ENCODE measurements at regions not wholly inside any gene's neighbourhood (a gene's known extent, or its start where the extent isn't known, plus 50 kb on each side); places are given as distances from the start of the nearest gene placed in this dataset.
"Not testable (repeated sequence)": the region's sequence is repeated elsewhere in the genome, so short reads cannot be mapped to it uniquely, and the experiment has no call there.

- no peaks in the 10 kb centered on the region for H4K20me1 ChIP-seq (ENCODE audit: control insufficient read depth, extremely low read depth, insufficient read depth, low read length)
- no peaks in the 10 kb centered on the region for H3K36me3 ChIP-seq (ENCODE audit: control insufficient read depth in 2 of 2, extremely low read depth in 1 of 2, insufficient read depth in 2 of 2, low read length in 2 of 2)
- H3K79me2 ChIP-seq (ENCODE audit: control insufficient read depth, insufficient read depth, low read length), result no peaks in the 10 kb centered on the region
- no peak overlapping the region for H3K9ac ChIP-seq (ENCODE audit: control insufficient read depth, extremely low read depth, insufficient read depth, low read length)
- H3K9me1 ChIP-seq (ENCODE audit: control insufficient read depth, extremely low read depth, insufficient read depth, low read length), result no peaks in the 10 kb centered on the region
- no peaks in the 10 kb centered on the region for H3K9me3 ChIP-seq (ENCODE audit: control insufficient read depth, low read depth, low read length)
- H3K4me2 ChIP-seq (ENCODE audit: control insufficient read depth, extremely low read depth, insufficient read depth, low read depth, low read length), result no peak overlapping the region
- dilution Hi-C loops (cut with MboI; ENCODE audit: extremely low pct_ligation_motif_present, low sequenced_read_pairs), result no loop called here
- DNase-seq (ENCODE audit: low read depth, low spot score) (no peak), FAIRE-seq (no peak)
- no peak overlapping the region for H3K27ac ChIP-seq (ENCODE audit: control insufficient read depth, insufficient read depth, low read length)
- H3K4me3 ChIP-seq (ENCODE audit: control insufficient read depth in 2 of 3, extremely low read depth in 1 of 3, insufficient read depth in 2 of 3, low read depth in 1 of 3, low read length in 3 of 3), result no peak overlapping the region
- no peak for TF ChIP-seq EZH2 (IDR thresholded peaks at IDR 0.05; ENCODE audit: low read length)
- H3K4me1 ChIP-seq (ENCODE audit: control insufficient read depth, extremely low read depth, insufficient read depth, low read length), result no peaks in the 10 kb centered on the region
- no peaks in the 10 kb centered on the region for H3K27me3 ChIP-seq (ENCODE audit: control insufficient read depth, extremely low read depth, insufficient read depth, low read length)
- no peak overlapping the region for H2AFZ ChIP-seq (ENCODE audit: control insufficient read depth, low read length)
These were observed 136.6 kb upstream of the FHIT start for GRCh38 chr3:61387817-61388216.

- H4K20me1 ChIP-seq (ENCODE audit: control insufficient read depth, extremely low read depth, insufficient read depth, low read length); H3K4me2 ChIP-seq (ENCODE audit: control insufficient read depth, extremely low read depth, insufficient read depth, low read depth, low read length); dilution Hi-C loops (cut with MboI; ENCODE audit: extremely low pct_ligation_motif_present, low sequenced_read_pairs); DNase-seq (ENCODE audit: low read depth, low spot score); H3K4me3 ChIP-seq (ENCODE audit: control insufficient read depth in 2 of 3, extremely low read depth in 1 of 3, insufficient read depth in 2 of 3, low read depth in 1 of 3, low read length in 3 of 3); H2AFZ ChIP-seq (ENCODE audit: control insufficient read depth, low read length); FAIRE-seq; H3K9me1 ChIP-seq (ENCODE audit: control insufficient read depth, extremely low read depth, insufficient read depth, low read length); H3K36me3 ChIP-seq (ENCODE audit: control insufficient read depth in 2 of 2, extremely low read depth in 1 of 2, insufficient read depth in 2 of 2, low read length in 2 of 2); H3K27me3 ChIP-seq (ENCODE audit: control insufficient read depth, extremely low read depth, insufficient read depth, low read length); H3K4me1 ChIP-seq (ENCODE audit: control insufficient read depth, extremely low read depth, insufficient read depth, low read length); H3K79me2 ChIP-seq (ENCODE audit: control insufficient read depth, insufficient read depth, low read length); H3K9me3 ChIP-seq (ENCODE audit: control insufficient read depth, low read depth, low read length); H3K27ac ChIP-seq (ENCODE audit: control insufficient read depth, insufficient read depth, low read length); H3K9ac ChIP-seq (ENCODE audit: control insufficient read depth, extremely low read depth, insufficient read depth, low read length): not testable (repeated sequence)
These were observed 142.3 kb upstream of the FHIT start for GRCh38 chr3:61393480-61393947.

GRCh38 chr3:61401359-61401758 is 150.1 kb upstream of the FHIT start:
- no peak overlapping the region for H3K4me2 ChIP-seq (ENCODE audit: control insufficient read depth, extremely low read depth, insufficient read depth, low read depth, low read length)
- dilution Hi-C loops (cut with MboI; ENCODE audit: extremely low pct_ligation_motif_present, low sequenced_read_pairs), result no loop called here
- H3K79me2 ChIP-seq (ENCODE audit: control insufficient read depth, insufficient read depth, low read length), result no peaks in the 10 kb centered on the region
- H3K27ac ChIP-seq (ENCODE audit: control insufficient read depth, insufficient read depth, low read length), result no peak overlapping the region
- FAIRE-seq, result no peak
- TF ChIP-seq CTCF (optimal IDR thresholded peaks at IDR 0.05 in 1 of 3, IDR thresholded peaks at IDR 0.05 in 1 of 3, conservative IDR thresholded peaks at IDR 0.05 in 1 of 3; ENCODE audit: extremely low read depth in 1 of 3, insufficient read depth in 2 of 3, low read length in 3 of 3) (no peak), EZH2 (IDR thresholded peaks at IDR 0.05; ENCODE audit: low read length) (no peak)
- H3K9me1 ChIP-seq (ENCODE audit: control insufficient read depth, extremely low read depth, insufficient read depth, low read length), result no peaks in the 10 kb centered on the region
- H2AFZ ChIP-seq (ENCODE audit: control insufficient read depth, low read length), result no peak overlapping the region
- DNase-seq (ENCODE audit: low read depth, low spot score), result no peak
- no peaks in the 10 kb centered on the region for H3K27me3 ChIP-seq (ENCODE audit: control insufficient read depth, extremely low read depth, insufficient read depth, low read length)
- no peak overlapping the region for H3K9ac ChIP-seq (ENCODE audit: control insufficient read depth, extremely low read depth, insufficient read depth, low read length)
- no peaks in the 10 kb centered on the region for H3K36me3 ChIP-seq (ENCODE audit: control insufficient read depth in 2 of 2, extremely low read depth in 1 of 2, insufficient read depth in 2 of 2, low read length in 2 of 2)
- no peaks in the 10 kb centered on the region for H4K20me1 ChIP-seq (ENCODE audit: control insufficient read depth, extremely low read depth, insufficient read depth, low read length)
- H3K4me1 ChIP-seq (ENCODE audit: control insufficient read depth, extremely low read depth, insufficient read depth, low read length), result no peaks in the 10 kb centered on the region
- H3K4me3 ChIP-seq (ENCODE audit: control insufficient read depth in 2 of 3, extremely low read depth in 1 of 3, insufficient read depth in 2 of 3, low read depth in 1 of 3, low read length in 3 of 3), result no peak overlapping the region
- H3K9me3 ChIP-seq (ENCODE audit: control insufficient read depth, low read depth, low read length), result no peaks in the 10 kb centered on the region
